PC-9 (cell line): ENCODE measurements at regions not wholly inside any gene's neighbourhood (a gene's known extent, or its start where the extent isn't known, plus 50 kb on each side); places are given as distances from the start of the nearest gene placed in this dataset.

Experiments
- BruUV-seq: library from RNA; stranded (reverse); fragments of 400-500 nt; replicated peaks from 2 replicates; lab custom pipeline; 2021; lab: Mats Ljungman, UMichigan
- CTCF ChIA-PET: fragments of 300-600 bp; sonication (Branson Sonifier 250); formaldehyde crosslinking; loops from one replicate; lab custom pipeline; 2022; ENCODE audit warnings: antibody characterized with exemption; lab: Charles Lee
- POLR2A ChIA-PET: fragments of 300-600 bp; sonication (Branson Sonifier 250); formaldehyde crosslinking; loops from one replicate; lab custom pipeline; 2022; ENCODE audit warnings: antibody characterized with exemption; ENCODE audit not compliant: unreplicated experiment; lab: Charles Lee
- DNase-seq, 2 experiments: peaks; one replicate each; pipeline versions ENCODE4 v3.0.0 to v3.0.0-alpha.2; 2015 to 2022; ENCODE audit warnings: mixed read lengths in 1 of 2
- H2AFZ ChIP-seq: fragments of 200-600 bp; sonication (generic); 2 replicates; pipeline ENCODE4 v1.8.1; 2017; ENCODE audit warnings: antibody characterized with exemption
- H3F3A ChIP-seq: fragments of 200-600 bp; sonication (generic); 2 replicates; pipeline ENCODE4 v1.8.1; 2017; ENCODE audit warnings: antibody characterized with exemption, mild to moderate bottlenecking, low read depth; ENCODE audit not compliant: insufficient read depth
- H3K27ac ChIP-seq: fragments of 200-600 bp; sonication (generic); 2 replicates; pipeline ENCODE4 v1.6.1; 2016; ENCODE audit warnings: mixed run types
- H3K27me3 ChIP-seq: fragments of 200-600 bp; sonication (generic); 2 replicates; pipeline ENCODE4 v1.6.1; 2016; ENCODE audit warnings: low read depth, mixed run types; ENCODE audit not compliant: insufficient read depth
- H3K36me3 ChIP-seq: fragments of 200-600 bp; sonication (generic); 2 replicates; pipeline ENCODE4 v1.6.1; 2016; ENCODE audit warnings: low read depth, mixed run types
- H3K4me1 ChIP-seq: fragments of 200-600 bp; sonication (generic); replicated peaks from 2 replicates; pipeline ENCODE4 v1.6.1; 2016; ENCODE audit warnings: mixed run types; ENCODE audit not compliant: insufficient read depth
- H3K4me2 ChIP-seq: fragments of 200-600 bp; sonication (generic); 2 replicates; pipeline ENCODE4 v1.6.1; 2017; ENCODE audit warnings: mixed run types
- H3K4me3 ChIP-seq: fragments of 200-600 bp; sonication (generic); 2 replicates; pipeline ENCODE4 v1.6.1; 2016; ENCODE audit warnings: mixed run types
- H3K79me2 ChIP-seq: fragments of 200-600 bp; sonication (generic); 2 replicates; pipeline ENCODE4 v1.6.1; 2017; ENCODE audit warnings: low read depth, mixed run types
- H3K9me2 ChIP-seq: fragments of 200-600 bp; sonication (generic); 2 replicates; pipeline ENCODE4 v1.8.1; 2017; ENCODE audit warnings: mild to moderate bottlenecking; ENCODE audit not compliant: insufficient read depth
- H3K9me3 ChIP-seq: fragments of 200-600 bp; sonication (generic); 2 replicates; pipeline ENCODE4 v1.8.1; 2016; ENCODE audit warnings: low read depth; ENCODE audit not compliant: insufficient read depth
- H4K20me1 ChIP-seq: fragments of 200-600 bp; sonication (generic); 2 replicates; pipeline ENCODE4 v1.8.1; 2017; ENCODE audit not compliant: insufficient read depth
- CTCF ChIP-seq: fragments of 200-600 bp; sonication (generic); conservative IDR thresholded peaks from 2 replicates; pipeline ENCODE4 v1.6.1; 2017; ENCODE audit warnings: mixed run types, antibody characterized with exemption, mild to moderate bottlenecking, moderate library complexity
- EZH2 ChIP-seq: fragments of 200-600 bp; sonication (generic); IDR thresholded peaks from 2 replicates; pipeline ENCODE4 v1.8.0; 2017; ENCODE audit warnings: antibody characterized with exemption, low read depth
- intact Hi-C: fragments of 100-400 bp; cut with micrococcal nuclease; formaldehyde crosslinking; loops from one replicate; pipeline ENCODE4 v1.10.0; 2022; ENCODE audit not compliant: unreplicated experiment

- H3K9me3 ChIP-seq = no peaks in the 10 kb centered on the region
- BruUV-seq = no TSS peak
- ChIA-PET POLR2A (no interaction called here), CTCF (no interaction called here)
- H3K27ac ChIP-seq = no peak overlapping the region
- no peaks in the 10 kb centered on the region for H3K9me2 ChIP-seq
- H3K4me3 ChIP-seq = no peak overlapping the region
- H2AFZ ChIP-seq = no peak overlapping the region
- intact Hi-C loops = no loop called here
- H4K20me1 ChIP-seq = no peaks in the 10 kb centered on the region
- H3K79me2 ChIP-seq = no peaks in the 10 kb centered on the region
- no peak overlapping the region for H3K4me2 ChIP-seq
- no peaks in the 10 kb centered on the region for H3K4me1 ChIP-seq
- no peak for TF ChIP-seq CTCF
- no peak for TF ChIP-seq EZH2
- no peaks in the 10 kb centered on the region for H3K36me3 ChIP-seq
- no peaks in the 10 kb centered on the region for H3F3A ChIP-seq
- peaks cover 24% of the 10 kb centered on the region for H3K27me3 ChIP-seq
- DNase-seq = no peak
Observed at GRCh38 chr10:131690805-131691239, 210.0 kb upstream of the PPP2R2D start.

GRCh38 chr10:131691481-131692090 lies 209.2 kb upstream of the PPP2R2D start:
- intact Hi-C loops = no loop called here
- H3K27me3 ChIP-seq = peaks cover 30% of the 10 kb centered on the region
- no peak overlapping the region for H3K27ac ChIP-seq
- no peaks in the 10 kb centered on the region for H3K79me2 ChIP-seq
- ChIA-PET CTCF (no interaction called here), POLR2A (no interaction called here)
- H3K9me2 ChIP-seq = no peaks in the 10 kb centered on the region
- H3K9me3 ChIP-seq = no peaks in the 10 kb centered on the region
- H3K4me1 ChIP-seq = no peaks in the 10 kb centered on the region
- no peak overlapping the region for H3K4me2 ChIP-seq
- BruUV-seq = no TSS peak
- no peak overlapping the region for H3K4me3 ChIP-seq
- no peaks in the 10 kb centered on the region for H3F3A ChIP-seq
- no peaks in the 10 kb centered on the region for H4K20me1 ChIP-seq
- no peak for DNase-seq
- H2AFZ ChIP-seq = no peak overlapping the region
- H3K36me3 ChIP-seq = no peaks in the 10 kb centered on the region
- TF ChIP-seq CTCF (no peak), EZH2 (no peak)

GRCh38 chr10:131692176-131692575 lies 208.6 kb upstream of the PPP2R2D start:
- Histone ChIP-seq H3K27me3 (peaks cover 30% of the 10 kb centered on the region), H3K36me3 (no peaks in the 10 kb centered on the region), H2AFZ (no peak overlapping the region), H3K27ac (no peak overlapping the region), H3F3A (no peaks in the 10 kb centered on the region), H3K79me2 (no peaks in the 10 kb centered on the region), H3K9me3 (no peaks in the 10 kb centered on the region), H3K9me2 (no peaks in the 10 kb centered on the region), H3K4me1 (no peaks in the 10 kb centered on the region), H3K4me3 (no peak overlapping the region), H4K20me1 (no peaks in the 10 kb centered on the region), H3K4me2 (no peak overlapping the region)
- POLR2A ChIA-PET = no interaction called here
- CTCF ChIA-PET = no interaction called here
- intact Hi-C loops = no loop called here
- TF ChIP-seq EZH2 (no peak), CTCF (no peak)
- DNase-seq = no peak
- no TSS peak for BruUV-seq
